Chondrocyte (in vitro differentiated cells): ENCODE measurements at regions not wholly inside any gene's neighbourhood (a gene's known extent, or its start where the extent isn't known, plus 50 kb on each side); places are given as distances from the start of the nearest gene placed in this dataset.

Experiments used
- DNase-seq: peaks from one replicate; pipeline ENCODE4 v3.0.0; 2021; ENCODE audit warnings: mixed read lengths, low spot score
- H3K27ac Mint-ChIP-seq: one replicate; pipeline ENCODE4 v1.8.0; 2021; ENCODE audit warnings: mild to moderate bottlenecking, moderate library complexity, mixed read lengths; ENCODE audit not compliant: unreplicated experiment
- H3K27me3 Mint-ChIP-seq: 2 replicates; pipeline ENCODE4 v1.8.0; 2021; ENCODE audit warnings: low read depth, mixed read lengths
- H3K36me3 Mint-ChIP-seq: 2 replicates; pipeline ENCODE4 v1.8.0; 2021; ENCODE audit warnings: low read depth, mixed read lengths
- H3K4me1 Mint-ChIP-seq: 2 replicates; pipeline ENCODE4 v1.8.0; 2021; ENCODE audit warnings: low read depth, mild to moderate bottlenecking, mixed read lengths
- H3K4me3 Mint-ChIP-seq: one replicate; pipeline ENCODE4 v1.8.0; 2021; ENCODE audit warnings: mild to moderate bottlenecking, moderate library complexity, mixed read lengths; ENCODE audit not compliant: unreplicated experiment
- H3K9me3 Mint-ChIP-seq: 2 replicates; pipeline ENCODE4 v1.8.0; 2021; ENCODE audit warnings: low read depth, mixed read lengths
- CTCF ChIP-seq: fragments of 200-600 bp; sonication (generic); IDR thresholded peaks from 2 replicates; pipeline ENCODE4 v1.5.0; 2021; ENCODE audit warnings: antibody characterized with exemption, mild to moderate bottlenecking, moderate library complexity

GRCh38 chr2:45131587-45131986 is 122.3 kb upstream of the SIX2 start:
- peak overlapping the region; percentile 43 for H3K27ac Mint-ChIP-seq
- no peaks in the 10 kb centered on the region for H3K27me3 Mint-ChIP-seq
- no peak for DNase-seq

GRCh38 chr2:45130736-45131135 is 121.5 kb upstream of the SIX2 start:
- Mint-ChIP-seq H3K36me3 (no peaks in the 10 kb centered on the region), H3K9me3 (peaks cover 2% of the 10 kb centered on the region), H3K4me3 (no peak overlapping the region), H3K4me1 (peaks cover 27% of the 10 kb centered on the region), H3K27me3 (no peaks in the 10 kb centered on the region), H3K27ac (no peak overlapping the region)
- TF ChIP-seq CTCF: no peak
- no peak for DNase-seq

More at GRCh38 chr2:45131587-45131986, 122.3 kb upstream of the SIX2 start:
- Mint-ChIP-seq H3K9me3 (peaks cover 2% of the 10 kb centered on the region), H3K4me3 (no peak overlapping the region), H3K36me3 (no peaks in the 10 kb centered on the region), H3K4me1 (peaks cover 27% of the 10 kb centered on the region)
- TF ChIP-seq CTCF: no peak

- no peaks in the 10 kb centered on the region for H3K27me3 Mint-ChIP-seq
- no peak overlapping the region for H3K4me3 Mint-ChIP-seq
- no peak for DNase-seq
- H3K9me3 Mint-ChIP-seq: no peaks in the 10 kb centered on the region
- peak; percentile 63 for TF ChIP-seq CTCF
- peaks cover 13% of the 10 kb centered on the region for H3K4me1 Mint-ChIP-seq
- H3K27ac Mint-ChIP-seq: no peak overlapping the region
- H3K36me3 Mint-ChIP-seq: no peaks in the 10 kb centered on the region
Measured at GRCh38 chr2:45128580-45128997, 119.3 kb upstream of the SIX2 start.

GRCh38 chr2:45127891-45128290 is 118.6 kb upstream of the SIX2 start:
- H3K4me1 Mint-ChIP-seq: peaks cover 13% of the 10 kb centered on the region
- H3K27me3 Mint-ChIP-seq: no peaks in the 10 kb centered on the region
- DNase-seq: no peak
- TF ChIP-seq CTCF: no peak
- H3K36me3 Mint-ChIP-seq: no peaks in the 10 kb centered on the region
- no peak overlapping the region for H3K4me3 Mint-ChIP-seq
- H3K9me3 Mint-ChIP-seq: no peaks in the 10 kb centered on the region
- H3K27ac Mint-ChIP-seq: no peak overlapping the region

GRCh38 chr2:45127321-45127720 is 118.1 kb upstream of the SIX2 start:
- Mint-ChIP-seq H3K27me3 (no peaks in the 10 kb centered on the region), H3K27ac (no peak overlapping the region), H3K4me3 (no peak overlapping the region), H3K4me1 (peaks cover 8% of the 10 kb centered on the region), H3K36me3 (no peaks in the 10 kb centered on the region), H3K9me3 (no peaks in the 10 kb centered on the region)
- no peak for TF ChIP-seq CTCF
- DNase-seq: no peak
